Chondrocyte (in vitro differentiated cells): ENCODE measurements at regions not wholly inside any gene's neighbourhood (a gene's known extent, or its start where the extent isn't known, plus 50 kb on each side); places are given as distances from the start of the nearest gene placed in this dataset.

ENCODE experiments used
- DNase-seq: peaks from one replicate; pipeline ENCODE4 v3.0.0; 2021; ENCODE audit warnings: mixed read lengths, low spot score
- H3K27ac Mint-ChIP-seq: one replicate; pipeline ENCODE4 v1.8.0; 2021; ENCODE audit warnings: mild to moderate bottlenecking, moderate library complexity, mixed read lengths; ENCODE audit not compliant: unreplicated experiment
- H3K27me3 Mint-ChIP-seq: 2 replicates; pipeline ENCODE4 v1.8.0; 2021; ENCODE audit warnings: low read depth, mixed read lengths
- H3K36me3 Mint-ChIP-seq: 2 replicates; pipeline ENCODE4 v1.8.0; 2021; ENCODE audit warnings: low read depth, mixed read lengths
- H3K4me1 Mint-ChIP-seq: 2 replicates; pipeline ENCODE4 v1.8.0; 2021; ENCODE audit warnings: low read depth, mild to moderate bottlenecking, mixed read lengths
- H3K4me3 Mint-ChIP-seq: one replicate; pipeline ENCODE4 v1.8.0; 2021; ENCODE audit warnings: mild to moderate bottlenecking, moderate library complexity, mixed read lengths; ENCODE audit not compliant: unreplicated experiment
- H3K9me3 Mint-ChIP-seq: 2 replicates; pipeline ENCODE4 v1.8.0; 2021; ENCODE audit warnings: low read depth, mixed read lengths
- CTCF ChIP-seq: fragments of 200-600 bp; sonication (generic); IDR thresholded peaks from 2 replicates; pipeline ENCODE4 v1.5.0; 2021; ENCODE audit warnings: antibody characterized with exemption, mild to moderate bottlenecking, moderate library complexity

- no peak for TF ChIP-seq CTCF
- DNase-seq, result no peak
- Mint-ChIP-seq H3K36me3 (no peaks in the 10 kb centered on the region), H3K4me3 (no peak overlapping the region), H3K27me3 (no peaks in the 10 kb centered on the region), H3K27ac (no peak overlapping the region), H3K4me1 (no peaks in the 10 kb centered on the region), H3K9me3 (peaks cover 12% of the 10 kb centered on the region)
Measured at GRCh38 chr19:30932854-30933253, 416.4 kb downstream of the TSHZ3 start.

DNA sequence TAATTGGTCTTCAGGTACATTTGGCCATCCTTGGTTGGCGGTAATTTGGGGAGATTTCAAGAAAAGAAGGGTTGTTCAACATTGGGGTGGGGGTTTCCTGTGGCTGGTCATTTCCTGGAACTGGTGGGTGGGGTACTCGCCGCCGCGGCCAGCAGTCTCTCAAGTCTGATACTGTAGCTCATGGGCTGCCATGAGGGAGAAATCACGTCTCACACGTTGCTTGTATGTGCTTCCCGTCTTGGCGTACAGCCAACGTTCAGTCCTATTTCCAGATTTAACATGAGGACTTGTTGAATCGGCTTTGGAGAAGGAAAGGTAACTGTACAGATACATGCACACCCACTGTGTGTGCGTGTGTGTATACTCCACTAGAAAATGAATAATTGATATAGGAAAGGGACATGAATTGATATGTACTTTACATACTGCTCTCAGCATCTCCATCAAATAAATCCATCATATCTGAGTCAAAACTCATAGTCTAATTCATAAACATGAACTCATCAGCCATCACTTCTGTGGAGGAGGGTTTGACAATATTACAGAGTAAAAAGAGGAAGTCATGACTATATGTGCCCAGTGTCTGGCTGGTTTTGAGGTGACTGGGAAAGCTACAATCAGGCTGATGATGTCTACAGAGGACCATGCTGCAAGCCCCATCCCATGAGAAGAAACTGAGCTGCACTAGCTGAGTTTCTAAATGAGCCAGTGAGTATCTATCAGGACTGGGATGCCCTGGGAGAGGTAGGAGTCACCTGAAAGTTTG, 418.1 kb downstream of the TSHZ3 start:
- H3K9me3 Mint-ChIP-seq, result peaks cover 12% of the 10 kb centered on the region
- no peaks in the 10 kb centered on the region for H3K36me3 Mint-ChIP-seq
- TF ChIP-seq CTCF, result no peak

DNA sequence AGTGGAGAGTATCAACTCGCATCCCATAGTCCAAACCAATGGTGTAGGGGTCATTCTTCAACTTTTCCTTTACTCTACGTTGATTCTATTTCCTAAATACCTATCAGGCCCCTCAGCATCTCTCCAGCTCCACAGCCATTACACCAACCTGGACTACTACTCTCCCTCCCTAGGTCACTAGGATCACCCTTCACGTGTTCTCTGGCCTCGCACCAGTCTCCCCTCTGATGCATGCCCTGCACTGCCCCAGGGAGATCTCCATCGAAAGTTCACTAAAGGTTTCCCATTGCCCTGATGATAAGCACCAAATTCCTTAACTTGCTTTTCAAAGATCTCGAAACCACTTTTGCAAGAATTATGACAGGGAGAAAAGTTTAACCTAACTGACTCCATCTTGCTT, 421.5 kb downstream of the TSHZ3 start:
- Mint-ChIP-seq H3K4me3 (no peak overlapping the region), H3K9me3 (peaks cover 12% of the 10 kb centered on the region), H3K36me3 (no peaks in the 10 kb centered on the region), H3K27ac (no peak overlapping the region), H3K4me1 (no peaks in the 10 kb centered on the region), H3K27me3 (peaks cover 3% of the 10 kb centered on the region)
- no peak for TF ChIP-seq CTCF
- no peak for DNase-seq

More for the DNA sequence above, 418.1 kb downstream of the TSHZ3 start:
- no peak overlapping the region for H3K27ac Mint-ChIP-seq
- H3K4me1 Mint-ChIP-seq, result no peaks in the 10 kb centered on the region
- H3K27me3 Mint-ChIP-seq, result peaks cover 3% of the 10 kb centered on the region
- DNase-seq, result no peak
- H3K4me3 Mint-ChIP-seq, result no peak overlapping the region

GRCh38 chr19:30924670-30925069, 424.6 kb downstream of the TSHZ3 start:
- Mint-ChIP-seq H3K27ac (no peak overlapping the region), H3K4me1 (no peaks in the 10 kb centered on the region), H3K36me3 (no peaks in the 10 kb centered on the region), H3K27me3 (peaks cover 3% of the 10 kb centered on the region), H3K4me3 (no peak overlapping the region), H3K9me3 (peaks cover 12% of the 10 kb centered on the region)
- DNase-seq, result no peak
- TF ChIP-seq CTCF, result no peak

DNA sequence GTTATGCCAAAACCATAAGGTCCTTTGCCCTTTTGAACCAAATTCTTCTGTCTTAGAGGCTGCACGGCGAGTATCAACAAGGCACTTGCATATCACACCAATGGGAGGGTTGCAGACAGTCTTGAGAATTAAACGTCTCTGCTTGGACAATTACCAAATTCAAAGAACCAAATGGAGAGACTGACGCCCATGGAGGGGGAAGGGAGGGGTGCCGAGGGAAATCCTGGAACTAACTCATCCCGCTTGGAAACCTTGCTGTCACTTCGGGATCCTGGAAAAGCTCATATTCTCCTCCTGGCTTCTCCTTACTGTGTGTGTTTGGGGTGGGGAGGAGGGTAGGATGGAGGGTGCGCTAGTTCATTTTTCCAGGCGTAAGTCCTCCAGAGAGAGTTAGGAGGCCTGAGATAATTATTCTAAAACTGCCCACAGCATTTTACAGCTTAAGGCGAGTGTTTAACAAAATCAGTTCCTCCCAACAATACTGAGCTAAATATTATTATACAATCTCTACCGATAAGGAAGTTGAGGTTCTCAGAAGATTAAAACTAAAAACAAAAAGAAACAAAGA, 425.1 kb downstream of the TSHZ3 start:
- no peak overlapping the region for H3K27ac Mint-ChIP-seq
- TF ChIP-seq CTCF, result no peak
- no peaks in the 10 kb centered on the region for H3K4me1 Mint-ChIP-seq
- no peaks in the 10 kb centered on the region for H3K36me3 Mint-ChIP-seq
- peaks cover 5% of the 10 kb centered on the region for H3K27me3 Mint-ChIP-seq
- H3K9me3 Mint-ChIP-seq, result peaks cover 11% of the 10 kb centered on the region
- DNase-seq, result no peak
- no peak overlapping the region for H3K4me3 Mint-ChIP-seq
